ENCODE measurements at regions not wholly inside any gene's neighbourhood (a gene's known extent, or its start where the extent isn't known, plus 50 kb on each side); places are given as distances from the start of the nearest gene placed in this dataset.
"Not testable (repeated sequence)": the region's sequence is repeated elsewhere in the genome, so short reads cannot be mapped to it uniquely, and the experiment has no call there.

- no peak for DNase-seq
These were observed 77.0 kb upstream of the PITX1 start for GRCh38 chr5:135110785-135111596.

- no peak for DNase-seq
These were observed 75.0 kb upstream of the PITX1 start for GRCh38 chr5:135108992-135109391.

GRCh38 chr5:135108569-135108968, 74.5 kb upstream of the PITX1 start:
- DNase-seq: no peak

- no peak for DNase-seq
These were observed 74.0 kb upstream of the PITX1 start for GRCh38 chr5:135107986-135108385.

GRCh38 chr5:135106610-135107471, 72.8 kb upstream of the PITX1 start:
- no peak for DNase-seq

- DNase-seq: no peak
These were observed 72.1 kb upstream of the PITX1 start for GRCh38 chr5:135106136-135106535.

- DNase-seq: no peak
These were observed 71.1 kb upstream of the PITX1 start for GRCh38 chr5:135105105-135105484.

- DNase-seq: no peak
These were observed 69.5 kb upstream of the PITX1 start for GRCh38 chr5:135103575-135103853.

GRCh38 chr5:135102716-135103574, 68.9 kb upstream of the PITX1 start:
- DNase-seq: no peak

GRCh38 chr5:135100431-135100830, 66.4 kb upstream of the PITX1 start:
- no peak for DNase-seq

GRCh38 chr5:135100011-135100410, 66.0 kb upstream of the PITX1 start:
- DNase-seq: no peak

GRCh38 chr5:135097390-135097789, 63.4 kb upstream of the PITX1 start:
- no peak for DNase-seq

- no peak for DNase-seq
These were observed 61.8 kb upstream of the PITX1 start for GRCh38 chr5:135095871-135096270.

- DNase-seq: no peak
These were observed 61.2 kb upstream of the PITX1 start for GRCh38 chr5:135095052-135095715.

GRCh38 chr5:135094339-135095051, 60.5 kb upstream of the PITX1 start:
- no peak for DNase-seq

GRCh38 chr5:135093483-135093882, 59.5 kb upstream of the PITX1 start:
- DNase-seq: not testable (repeated sequence)

- DNase-seq: no peak
These were observed 58.4 kb upstream of the PITX1 start for GRCh38 chr5:135092476-135092875.

- no peak for DNase-seq
These were observed 57.3 kb upstream of the PITX1 start for GRCh38 chr5:135091286-135091685.

- no peak for DNase-seq
These were observed 55.9 kb upstream of the PITX1 start for GRCh38 chr5:135089912-135090311.

- DNase-seq: no peak
These were observed 54.9 kb upstream of the PITX1 start for GRCh38 chr5:135088911-135089310.

GRCh38 chr5:135087950-135088349, 53.9 kb upstream of the PITX1 start:
- DNase-seq: no peak

All from central memory CD4-positive, alpha-beta T cell (primary cell).